ENCODE measurements at regions not wholly inside any gene's neighbourhood (a gene's known extent, or its start where the extent isn't known, plus 50 kb on each side); places are given as distances from the start of the nearest gene placed in this dataset.
"Not testable (repeated sequence)": the region's sequence is repeated elsewhere in the genome, so short reads cannot be mapped to it uniquely, and the experiment has no call there.

DNA sequence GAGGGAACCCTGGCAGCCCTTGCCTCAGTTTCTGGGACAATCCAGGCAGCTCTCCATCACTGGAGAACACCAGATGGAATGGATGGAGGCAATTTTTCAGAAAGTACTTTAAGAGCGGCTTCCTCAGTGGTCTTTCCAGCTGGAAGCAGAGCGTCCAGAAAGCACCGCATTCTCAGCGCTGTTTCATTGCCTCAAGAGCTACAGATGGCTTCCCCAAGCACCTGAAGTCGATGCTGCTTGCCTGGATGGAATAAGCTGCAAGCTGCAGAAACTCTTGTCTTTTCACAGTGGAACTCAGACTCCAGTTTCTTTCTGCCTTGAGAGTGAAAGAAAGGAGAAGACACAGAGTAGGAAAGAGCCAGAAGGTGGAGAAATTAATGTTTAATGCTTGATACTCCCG lies 766.9 kb downstream of the TDRD15 start:
- no peaks in the 10 kb centered on the region for H3K4me1 ChIP-seq (ENCODE audit: control insufficient read depth, insufficient read depth, low read length)
- no peaks in the 10 kb centered on the region for H3K27me3 ChIP-seq (ENCODE audit: control insufficient read depth, insufficient read depth, low read length)
- H3K36me3 ChIP-seq (ENCODE audit: control insufficient read depth, insufficient read depth, low read length): no peaks in the 10 kb centered on the region
- H3K4me3 ChIP-seq (ENCODE audit: low read depth, low read length): no peak overlapping the region
- no peak overlapping the region for H3K9ac ChIP-seq (ENCODE audit: low read depth, low read length)
- no peaks in the 10 kb centered on the region for H3K9me3 ChIP-seq (ENCODE audit: control insufficient read depth, insufficient read depth, low read length)
- no peak overlapping the region for H3K27ac ChIP-seq (ENCODE audit: low read depth, low read length)

DNA sequence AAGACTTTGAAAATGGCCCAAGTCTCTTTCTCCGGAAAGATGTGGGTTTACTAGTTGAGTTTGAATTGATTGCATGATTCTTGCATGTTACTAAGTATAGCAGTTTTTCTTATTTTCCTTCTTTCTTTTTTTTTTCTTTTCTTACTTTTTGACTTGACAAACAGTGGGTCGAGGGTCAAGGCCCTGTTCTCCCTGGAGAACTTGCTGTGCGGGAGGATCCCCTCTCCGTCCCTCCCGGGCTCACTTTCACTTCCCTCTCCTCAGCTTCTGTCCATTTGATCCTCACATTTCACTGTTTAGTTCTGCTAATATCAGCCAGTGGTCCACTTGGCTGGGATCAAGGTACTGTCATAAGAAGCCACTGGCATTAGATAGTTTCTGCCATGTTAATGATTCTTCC lies 767.4 kb downstream of the TDRD15 start:
- no peaks in the 10 kb centered on the region for H3K27me3 ChIP-seq (ENCODE audit: control insufficient read depth, insufficient read depth, low read length)

DNA sequence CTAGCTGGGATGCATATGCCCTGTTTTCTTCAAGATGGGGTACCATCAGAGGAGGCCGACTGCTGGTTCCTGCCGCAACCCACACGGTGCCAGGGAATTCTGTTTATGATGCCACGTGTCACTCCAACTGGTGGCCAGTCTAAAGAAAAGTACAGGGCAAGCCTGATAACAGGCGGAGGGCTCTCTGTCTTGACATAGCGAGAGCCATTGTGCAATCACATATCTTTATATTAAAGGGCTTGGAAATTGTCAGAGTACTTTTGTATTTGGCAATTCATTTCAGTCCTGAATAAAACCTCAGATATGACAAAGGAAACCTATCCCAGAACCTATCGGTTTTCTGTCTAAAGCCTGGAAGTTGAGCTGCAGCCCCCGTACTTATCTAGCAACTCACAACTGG lies 768.4 kb downstream of the TDRD15 start:
- no peak overlapping the region for H3K27ac ChIP-seq (ENCODE audit: low read depth, low read length)
- H3K36me3 ChIP-seq (ENCODE audit: control insufficient read depth, insufficient read depth, low read length): no peaks in the 10 kb centered on the region
- no peaks in the 10 kb centered on the region for H3K9me3 ChIP-seq (ENCODE audit: control insufficient read depth, insufficient read depth, low read length)
- H3K9ac ChIP-seq (ENCODE audit: low read depth, low read length): no peak overlapping the region
- no peaks in the 10 kb centered on the region for H3K4me1 ChIP-seq (ENCODE audit: control insufficient read depth, insufficient read depth, low read length)
- no peaks in the 10 kb centered on the region for H3K27me3 ChIP-seq (ENCODE audit: control insufficient read depth, insufficient read depth, low read length)
- no peak overlapping the region for H3K4me3 ChIP-seq (ENCODE audit: low read depth, low read length)

More for the DNA sequence above, 767.4 kb downstream of the TDRD15 start:
- no peaks in the 10 kb centered on the region for H3K4me1 ChIP-seq (ENCODE audit: control insufficient read depth, insufficient read depth, low read length)
- no peaks in the 10 kb centered on the region for H3K9me3 ChIP-seq (ENCODE audit: control insufficient read depth, insufficient read depth, low read length)
- no peak overlapping the region for H3K4me3 ChIP-seq (ENCODE audit: low read depth, low read length)
- no peaks in the 10 kb centered on the region for H3K36me3 ChIP-seq (ENCODE audit: control insufficient read depth, insufficient read depth, low read length)
- H3K9ac ChIP-seq (ENCODE audit: low read depth, low read length): no peak overlapping the region
- no peak overlapping the region for H3K27ac ChIP-seq (ENCODE audit: low read depth, low read length)

DNA sequence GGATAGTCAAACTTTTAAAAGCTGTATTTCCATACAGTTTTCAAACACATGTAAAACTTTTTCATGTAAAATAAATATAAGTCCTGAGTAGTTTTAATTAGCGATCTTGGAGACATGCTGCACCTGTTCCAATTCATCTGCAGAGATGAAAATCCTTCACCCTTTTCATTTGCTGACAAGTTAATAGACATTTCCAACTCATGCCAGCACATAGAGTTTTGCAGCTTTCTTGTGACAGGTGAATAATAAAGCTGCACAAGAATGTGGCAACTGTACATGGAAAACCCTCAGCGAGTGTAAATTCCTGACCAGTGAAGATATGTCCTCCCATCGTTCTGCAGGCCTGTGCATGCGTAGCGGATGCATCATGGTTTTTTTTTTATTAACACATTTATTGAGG lies 771.4 kb downstream of the TDRD15 start:
- no peaks in the 10 kb centered on the region for H3K36me3 ChIP-seq (ENCODE audit: control insufficient read depth, insufficient read depth, low read length)
- H3K27ac ChIP-seq (ENCODE audit: low read depth, low read length): no peak overlapping the region
- no peaks in the 10 kb centered on the region for H3K9me3 ChIP-seq (ENCODE audit: control insufficient read depth, insufficient read depth, low read length)
- no peak overlapping the region for H3K4me3 ChIP-seq (ENCODE audit: low read depth, low read length)
- no peaks in the 10 kb centered on the region for H3K27me3 ChIP-seq (ENCODE audit: control insufficient read depth, insufficient read depth, low read length)
- H3K4me1 ChIP-seq (ENCODE audit: control insufficient read depth, insufficient read depth, low read length): no peaks in the 10 kb centered on the region
- H3K9ac ChIP-seq (ENCODE audit: low read depth, low read length): no peak overlapping the region

DNA sequence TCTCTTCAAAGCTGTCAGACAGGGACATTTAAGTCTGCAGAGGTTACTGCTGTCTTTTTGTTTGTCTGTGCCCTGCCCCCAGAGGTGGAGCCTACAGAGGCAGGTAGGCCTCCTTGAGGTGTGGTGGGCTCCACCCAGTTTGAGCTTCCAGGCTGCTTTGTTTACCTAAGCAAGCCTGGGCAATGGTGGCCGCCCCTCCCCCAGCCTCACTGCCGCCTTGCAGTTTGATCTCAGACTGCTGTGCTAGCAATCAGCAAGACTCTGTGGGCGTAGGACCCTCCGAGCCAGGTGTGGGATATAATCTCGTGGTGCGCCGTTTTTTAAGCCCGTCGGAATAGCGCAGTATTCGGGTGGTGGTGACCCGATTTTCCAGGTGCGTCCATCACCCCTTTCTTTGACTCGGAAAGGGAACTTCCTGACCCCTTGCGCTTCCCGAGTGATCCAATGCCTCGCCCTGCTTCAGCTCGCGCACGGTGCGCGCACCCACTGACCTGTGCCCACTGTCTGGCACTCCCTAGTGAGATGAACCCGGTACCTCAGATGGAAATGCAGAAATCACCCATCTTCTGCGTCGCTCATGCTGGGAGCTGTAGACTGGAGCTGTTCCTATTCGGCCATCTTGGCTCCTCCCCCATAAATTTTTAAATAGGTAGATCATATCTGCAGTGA lies 785.1 kb downstream of the TDRD15 start:
- H3K4me1 ChIP-seq (ENCODE audit: control insufficient read depth, insufficient read depth, low read length); H3K27me3 ChIP-seq (ENCODE audit: control insufficient read depth, insufficient read depth, low read length); H3K9me3 ChIP-seq (ENCODE audit: control insufficient read depth, insufficient read depth, low read length); H3K4me3 ChIP-seq (ENCODE audit: low read depth, low read length); H3K9ac ChIP-seq (ENCODE audit: low read depth, low read length); H3K27ac ChIP-seq (ENCODE audit: low read depth, low read length); H3K36me3 ChIP-seq (ENCODE audit: control insufficient read depth, insufficient read depth, low read length): not testable (repeated sequence)

DNA sequence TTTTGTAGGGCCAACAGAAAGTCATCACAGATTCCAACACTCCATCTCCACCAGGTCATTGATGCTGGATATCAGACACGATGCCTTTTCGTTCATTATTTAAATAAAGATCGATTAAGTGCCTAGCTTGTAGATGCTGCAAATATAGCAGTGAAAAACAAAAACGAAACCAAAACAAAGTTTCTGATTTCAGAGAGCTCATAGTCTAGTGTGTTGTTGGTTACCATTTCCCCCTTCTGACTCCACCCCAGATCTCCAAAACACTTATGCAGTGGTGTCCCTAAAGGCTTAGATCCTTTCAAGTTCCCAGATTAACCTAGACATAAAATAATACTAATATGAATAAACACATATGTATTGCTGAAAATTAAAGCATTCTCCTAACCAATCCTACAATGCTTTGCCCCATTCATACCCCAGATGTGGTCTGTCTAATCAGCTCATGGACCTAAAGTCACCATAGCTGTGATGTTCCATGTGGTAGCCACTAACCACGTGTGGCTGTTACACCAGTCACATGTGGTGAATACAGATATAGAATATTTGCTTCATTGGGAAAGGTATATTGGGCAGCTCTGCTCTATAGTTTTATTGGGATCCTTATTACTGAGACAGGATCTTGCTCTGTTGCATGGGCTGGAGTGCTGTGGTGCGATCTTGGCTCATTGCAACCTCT lies 787.2 kb downstream of the TDRD15 start:
- Histone ChIP-seq H3K9ac (ENCODE audit: low read depth, low read length) (no peak overlapping the region), H3K27me3 (ENCODE audit: control insufficient read depth, insufficient read depth, low read length) (no peaks in the 10 kb centered on the region), H3K4me1 (ENCODE audit: control insufficient read depth, insufficient read depth, low read length) (no peaks in the 10 kb centered on the region), H3K4me3 (ENCODE audit: low read depth, low read length) (no peak overlapping the region), H3K27ac (ENCODE audit: low read depth, low read length) (no peak overlapping the region), H3K9me3 (ENCODE audit: control insufficient read depth, insufficient read depth, low read length) (no peaks in the 10 kb centered on the region; the same call in 1 of the 2 replicates), H3K36me3 (ENCODE audit: control insufficient read depth, insufficient read depth, low read length) (no peaks in the 10 kb centered on the region)

DNA sequence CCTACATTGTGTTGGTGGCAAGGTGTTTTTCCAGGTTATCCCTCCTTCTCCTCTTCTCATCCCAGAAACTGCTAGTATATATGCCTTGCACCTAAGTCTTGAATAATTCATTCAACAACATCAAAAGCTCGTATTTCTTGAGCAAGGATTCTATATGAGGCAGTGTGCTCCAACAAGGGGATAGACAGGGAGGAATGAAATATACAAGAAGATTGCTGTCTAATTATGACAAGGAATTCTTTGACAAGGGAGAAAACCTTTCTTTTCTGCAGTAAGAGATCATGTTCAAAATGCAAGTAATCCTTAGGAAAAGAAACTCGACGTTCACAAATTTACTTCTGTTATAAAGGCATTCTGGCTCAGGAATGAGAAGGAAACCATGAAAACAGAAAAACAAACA lies 788.6 kb downstream of the TDRD15 start:
- Histone ChIP-seq H3K27ac (ENCODE audit: low read depth, low read length) (no peak overlapping the region), H3K4me3 (ENCODE audit: low read depth, low read length) (no peak overlapping the region), H3K27me3 (ENCODE audit: control insufficient read depth, insufficient read depth, low read length) (no peaks in the 10 kb centered on the region), H3K4me1 (ENCODE audit: control insufficient read depth, insufficient read depth, low read length) (no peaks in the 10 kb centered on the region), H3K36me3 (ENCODE audit: control insufficient read depth, insufficient read depth, low read length) (no peaks in the 10 kb centered on the region), H3K9me3 (ENCODE audit: control insufficient read depth, insufficient read depth, low read length) (no peaks in the 10 kb centered on the region; the same call in 1 of the 2 replicates), H3K9ac (ENCODE audit: low read depth, low read length) (no peak overlapping the region)

DNA sequence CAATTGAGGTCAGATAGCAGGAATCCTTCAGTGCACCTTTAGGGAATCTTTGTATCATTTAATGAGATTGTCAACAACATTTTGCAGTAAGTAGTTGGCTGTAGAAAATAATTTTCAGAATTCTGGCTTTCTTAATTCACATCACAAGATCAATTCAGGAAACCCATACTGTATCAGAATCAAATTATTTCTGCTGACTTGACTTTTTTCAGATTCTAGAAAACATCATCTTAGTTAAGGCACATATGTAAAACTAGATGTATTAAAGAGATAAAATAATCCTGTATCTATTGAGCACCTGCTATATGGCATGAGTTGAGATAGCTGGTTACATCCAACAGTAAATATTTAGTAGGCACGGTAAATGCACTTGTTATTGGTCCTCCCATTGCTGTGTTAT lies 791.4 kb downstream of the TDRD15 start:
- Histone ChIP-seq H3K27me3 (ENCODE audit: control insufficient read depth, insufficient read depth, low read length) (no peaks in the 10 kb centered on the region), H3K27ac (ENCODE audit: low read depth, low read length) (no peak overlapping the region), H3K36me3 (ENCODE audit: control insufficient read depth, insufficient read depth, low read length) (no peaks in the 10 kb centered on the region), H3K4me1 (ENCODE audit: control insufficient read depth, insufficient read depth, low read length) (no peaks in the 10 kb centered on the region), H3K9ac (ENCODE audit: low read depth, low read length) (no peak overlapping the region), H3K9me3 (ENCODE audit: control insufficient read depth, insufficient read depth, low read length) (no peaks in the 10 kb centered on the region), H3K4me3 (ENCODE audit: low read depth, low read length) (no peak overlapping the region)

DNA sequence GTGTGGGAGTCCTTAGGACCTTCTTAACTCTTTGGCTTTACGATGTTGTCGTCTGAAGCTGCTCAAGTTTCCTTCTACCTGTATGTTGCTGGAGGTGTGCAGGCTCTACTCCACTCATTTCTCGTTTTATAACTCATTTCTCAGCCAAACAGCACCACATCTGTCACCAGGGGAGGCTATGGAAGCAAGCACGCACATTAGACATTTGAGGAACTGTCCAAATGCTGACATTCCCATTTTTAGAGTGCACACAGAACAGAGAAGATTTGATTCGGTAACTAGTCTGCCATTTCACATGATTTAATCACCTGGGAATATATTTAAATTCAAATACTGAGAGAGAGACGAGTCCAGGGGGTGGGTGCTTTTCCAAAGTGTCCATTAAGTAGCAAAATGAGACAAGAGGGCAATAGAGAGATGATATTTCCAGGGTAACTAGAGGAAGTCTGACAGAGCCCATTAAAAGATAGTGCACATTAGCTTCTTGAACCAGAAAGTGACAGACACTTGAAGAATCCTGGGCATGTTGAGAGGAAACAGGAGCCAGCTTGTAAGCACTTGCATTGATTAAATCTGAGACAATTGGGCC lies 793.3 kb downstream of the TDRD15 start:
- no peaks in the 10 kb centered on the region for H3K4me1 ChIP-seq (ENCODE audit: control insufficient read depth, insufficient read depth, low read length)
- no peak overlapping the region for H3K27ac ChIP-seq (ENCODE audit: low read depth, low read length)
- no peaks in the 10 kb centered on the region for H3K36me3 ChIP-seq (ENCODE audit: control insufficient read depth, insufficient read depth, low read length)
- H3K9me3 ChIP-seq (ENCODE audit: control insufficient read depth, insufficient read depth, low read length): no peaks in the 10 kb centered on the region
- no peak overlapping the region for H3K4me3 ChIP-seq (ENCODE audit: low read depth, low read length)
- no peak overlapping the region for H3K9ac ChIP-seq (ENCODE audit: low read depth, low read length)
- H3K27me3 ChIP-seq (ENCODE audit: control insufficient read depth, insufficient read depth, low read length): no peaks in the 10 kb centered on the region

DNA sequence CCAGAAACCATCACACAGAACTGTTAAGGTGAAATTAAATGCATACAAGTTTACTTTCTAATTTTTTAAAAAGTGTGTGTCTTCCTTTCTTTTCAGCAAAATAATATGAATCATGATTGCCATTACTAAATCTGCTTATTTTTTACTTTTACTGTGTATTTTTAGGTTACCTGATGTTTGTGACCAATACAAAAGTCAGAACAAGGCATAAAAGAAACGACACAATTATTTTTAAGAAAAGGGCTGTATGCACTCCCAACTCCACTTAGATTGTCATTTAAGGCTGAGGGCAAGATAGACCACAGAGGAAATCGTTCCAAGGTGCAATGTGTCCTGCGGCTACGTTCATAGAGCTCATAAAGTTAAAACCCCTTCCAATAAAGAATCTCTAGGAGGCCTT lies 797.0 kb downstream of the TDRD15 start:
- H3K4me3 ChIP-seq (ENCODE audit: low read depth, low read length): no peak overlapping the region
- no peaks in the 10 kb centered on the region for H3K36me3 ChIP-seq (ENCODE audit: control insufficient read depth, insufficient read depth, low read length)
- H3K9me3 ChIP-seq (ENCODE audit: control insufficient read depth, insufficient read depth, low read length): peaks cover 4% of the 10 kb centered on the region; the same call in 1 of the 2 replicates
- no peak overlapping the region for H3K9ac ChIP-seq (ENCODE audit: low read depth, low read length)
- no peaks in the 10 kb centered on the region for H3K27me3 ChIP-seq (ENCODE audit: control insufficient read depth, insufficient read depth, low read length)
- H3K4me1 ChIP-seq (ENCODE audit: control insufficient read depth, insufficient read depth, low read length): no peaks in the 10 kb centered on the region
- H3K27ac ChIP-seq (ENCODE audit: low read depth, low read length): no peak overlapping the region

DNA sequence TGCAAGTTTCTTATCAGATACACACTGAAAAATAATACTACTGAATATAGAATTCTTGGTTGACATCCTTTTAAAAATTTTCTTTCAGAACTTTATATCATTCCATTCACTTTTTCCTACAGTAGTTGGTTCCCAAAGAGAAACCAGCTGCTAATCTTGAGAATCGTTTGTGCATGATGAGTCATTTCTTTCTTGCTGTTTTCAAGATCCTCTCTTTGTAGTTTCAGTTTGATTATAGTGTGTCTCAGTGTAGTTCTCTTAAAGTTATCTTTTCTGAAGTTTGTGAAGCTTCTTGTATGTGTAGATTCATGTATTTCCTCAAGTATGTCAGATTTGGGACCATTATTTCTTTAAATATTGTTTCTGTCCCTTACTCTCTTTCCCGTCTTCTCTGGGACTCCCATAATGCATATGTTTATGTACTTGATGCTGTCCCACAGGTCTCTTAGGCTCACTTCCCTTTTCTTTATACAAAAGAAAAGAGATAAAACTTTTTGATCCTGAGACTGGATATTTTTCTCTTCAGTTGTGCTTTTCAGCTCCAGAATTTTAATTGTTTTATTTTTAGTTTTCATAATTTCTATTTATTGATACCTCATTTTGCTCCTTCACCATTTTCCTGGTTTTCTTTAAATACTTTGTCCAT lies 801.0 kb downstream of the TDRD15 start:
- Histone ChIP-seq H3K9ac (ENCODE audit: low read depth, low read length) (no peak overlapping the region), H3K4me1 (ENCODE audit: control insufficient read depth, insufficient read depth, low read length) (no peaks in the 10 kb centered on the region), H3K36me3 (ENCODE audit: control insufficient read depth, insufficient read depth, low read length) (no peaks in the 10 kb centered on the region), H3K9me3 (ENCODE audit: control insufficient read depth, insufficient read depth, low read length) (peaks cover 7% of the 10 kb centered on the region; the same call in 1 of the 2 replicates), H3K4me3 (ENCODE audit: low read depth, low read length) (no peak overlapping the region), H3K27me3 (ENCODE audit: control insufficient read depth, insufficient read depth, low read length) (no peaks in the 10 kb centered on the region), H3K27ac (ENCODE audit: low read depth, low read length) (no peak overlapping the region)

All from HUES48 (cell line).